Peyer's patch (tissue), 4 donors: ENCODE measurements at regions not wholly inside any gene's neighbourhood (a gene's known extent, or its start where the extent isn't known, plus 50 kb on each side); places are given as distances from the start of the nearest gene placed in this dataset.

Experiments
- DNase-seq, 3 donors: peaks; one replicate each; pipeline ENCODE4 v3.0.0-alpha.2; 2017 to 2019
- H3K27ac ChIP-seq, 4 donors: fragments of 200-600 bp; sonication (generic); one replicate each; pipeline ENCODE4 v1.5.1; 2016 to 2019
- H3K27me3 ChIP-seq, 2 donors: fragments of 200-600 bp; sonication (generic); one replicate each; pipeline ENCODE4 v1.5.1; 2019
- H3K36me3 ChIP-seq, 3 donors: fragments of 200-600 bp; sonication (generic); one replicate each; pipeline ENCODE4 v1.5.1; 2016 to 2019
- H3K4me1 ChIP-seq, 4 donors: fragments of 200-600 bp; sonication (generic); one replicate each; pipeline ENCODE4 v1.5.1; 2016 to 2019
- H3K4me3 ChIP-seq, 4 donors: fragments of 200-600 bp; sonication (generic); 1 replicate in 3 of 4; 2 replicates in 1 of 4; pipeline ENCODE4 v1.5.1; 2016 to 2019; ENCODE audit warnings: mild to moderate bottlenecking in 1 of 4
- H3K9me3 ChIP-seq, 4 donors: fragments of 200-600 bp; sonication (generic); one replicate each; pipeline ENCODE4 v1.5.1; 2016 to 2019; ENCODE audit warnings: mild to moderate bottlenecking in 1 of 4
- CTCF ChIP-seq, 6 experiments: fragments of 450-650 bp in 4 of 6; fragments of 200-600 bp in 2 of 6; sonication (generic) in 1 of 6; IDR thresholded peaks; one replicate each; pipeline ENCODE4 v1.5.1; 2017 to 2019; ENCODE audit warnings: antibody characterized with exemption in 6 of 6, mild to moderate bottlenecking in 3 of 6, moderate library complexity in 1 of 6
- POLR2A ChIP-seq, 2 donors: fragments of 450-650 bp; IDR thresholded peaks; one replicate each; pipeline ENCODE4 v1.5.1; 2017; ENCODE audit warnings: antibody characterized with exemption in 2 of 2, mild to moderate bottlenecking in 2 of 2, moderate library complexity in 2 of 2

GRCh38 chr6:169841907-169842606 lies 90.6 kb downstream of the ERMARD start:
- no peaks in the 10 kb centered on the region for H3K9me3 ChIP-seq
- DNase-seq, result no peak
- TF ChIP-seq POLR2A (IDR thresholded peaks at IDR 0.05) (no peak), CTCF (IDR thresholded peaks at IDR 0.05) (no peak)

GRCh38 chr6:169841251-169841650 lies 89.8 kb downstream of the ERMARD start:
- H3K4me1 ChIP-seq, result no peaks in the 10 kb centered on the region
- H3K27me3 ChIP-seq, result no peaks in the 10 kb centered on the region
- no peak overlapping the region for H3K27ac ChIP-seq
- H3K4me3 ChIP-seq, result no peak overlapping the region
- no peak for TF ChIP-seq POLR2A (IDR thresholded peaks at IDR 0.05)
- no peak for TF ChIP-seq CTCF (IDR thresholded peaks at IDR 0.05)
- no peaks in the 10 kb centered on the region for H3K36me3 ChIP-seq
- no peak for DNase-seq
- no peaks in the 10 kb centered on the region for H3K9me3 ChIP-seq

More at GRCh38 chr6:169841907-169842606, 90.6 kb downstream of the ERMARD start:
- Histone ChIP-seq H3K27me3 (no peaks in the 10 kb centered on the region), H3K4me3 (no peak overlapping the region), H3K27ac (no peak overlapping the region), H3K36me3 (no peaks in the 10 kb centered on the region), H3K4me1 (no peaks in the 10 kb centered on the region)

GRCh38 chr6:169839898-169840631 lies 88.6 kb downstream of the ERMARD start:
- Histone ChIP-seq H3K9me3 (no peaks in the 10 kb centered on the region), H3K27ac (no peak overlapping the region), H3K27me3 (no peaks in the 10 kb centered on the region), H3K36me3 (no peaks in the 10 kb centered on the region), H3K4me3 (no peak overlapping the region), H3K4me1 (no peaks in the 10 kb centered on the region)
- TF ChIP-seq POLR2A (IDR thresholded peaks at IDR 0.05) (no peak), CTCF (IDR thresholded peaks at IDR 0.05) (no peak)
- peak in 2 of 3 donors; percentile 43 for DNase-seq

- H3K4me1 ChIP-seq, result no peaks in the 10 kb centered on the region
- no peak overlapping the region for H3K27ac ChIP-seq
- no peaks in the 10 kb centered on the region for H3K27me3 ChIP-seq
- no peaks in the 10 kb centered on the region for H3K9me3 ChIP-seq
- H3K4me3 ChIP-seq, result no peak overlapping the region
- no peaks in the 10 kb centered on the region for H3K36me3 ChIP-seq
- DNase-seq, result peak in 1 of 3 donors; percentile 37
- TF ChIP-seq CTCF (IDR thresholded peaks at IDR 0.05), result no peak
- no peak for TF ChIP-seq POLR2A (IDR thresholded peaks at IDR 0.05)
Observed at GRCh38 chr6:169839493-169839892, 88.1 kb downstream of the ERMARD start.

GRCh38 chr6:169839029-169839481 lies 87.6 kb downstream of the ERMARD start:
- Histone ChIP-seq H3K27me3 (no peaks in the 10 kb centered on the region), H3K36me3 (no peaks in the 10 kb centered on the region), H3K9me3 (no peaks in the 10 kb centered on the region), H3K4me3 (no peak overlapping the region), H3K4me1 (no peaks in the 10 kb centered on the region), H3K27ac (no peak overlapping the region)
- peak in 2 of 3 donors; percentile 38 to 39 for DNase-seq
- no peak for TF ChIP-seq CTCF (IDR thresholded peaks at IDR 0.05)
- no peak for TF ChIP-seq POLR2A (IDR thresholded peaks at IDR 0.05)
